ENCODE measurements at regions not wholly inside any gene's neighbourhood (a gene's known extent, or its start where the extent isn't known, plus 50 kb on each side); places are given as distances from the start of the nearest gene placed in this dataset.

GRCh38 chr9:90419221-90419851 is 223.3 kb downstream of the DIRAS2 start:
- no peak for DNase-seq (ENCODE audit: low read depth)
- no peak for TF ChIP-seq MYC (IDR thresholded peaks at IDR 0.05; ENCODE audit: low read depth, low read length)
- no peak overlapping the region for H3K4me3 ChIP-seq (ENCODE audit: low read depth, low read length)

- no peak overlapping the region for H3K4me3 ChIP-seq (ENCODE audit: low read depth, low read length)
- TF ChIP-seq CTCF (IDR thresholded peaks at IDR 0.05; ENCODE audit: low read depth, low read length) (no peak), MYC (IDR thresholded peaks at IDR 0.05; ENCODE audit: low read depth, low read length) (no peak), POLR2A (IDR thresholded peaks at IDR 0.05; ENCODE audit: extremely low read depth, insufficient read length) (no peak), MAX (IDR thresholded peaks at IDR 0.05; ENCODE audit: low read depth, low read length) (no peak)
- DNase-seq (ENCODE audit: low read depth): no peak
Observed at GRCh38 chr9:90420211-90420610, 222.4 kb downstream of the DIRAS2 start.

GRCh38 chr9:90420768-90421513 is 221.7 kb downstream of the DIRAS2 start:
- no peak for DNase-seq (ENCODE audit: low read depth)
- H3K4me3 ChIP-seq (ENCODE audit: low read depth, low read length): no peak overlapping the region
- TF ChIP-seq CTCF (IDR thresholded peaks at IDR 0.05; ENCODE audit: low read depth, low read length) (no peak), MYC (IDR thresholded peaks at IDR 0.05; ENCODE audit: low read depth, low read length) (no peak), MAX (IDR thresholded peaks at IDR 0.05; ENCODE audit: low read depth, low read length) (no peak), POLR2A (IDR thresholded peaks at IDR 0.05; ENCODE audit: extremely low read depth, insufficient read length) (no peak)

- no peak overlapping the region for H3K4me3 ChIP-seq (ENCODE audit: low read depth, low read length)
- TF ChIP-seq CTCF (IDR thresholded peaks at IDR 0.05; ENCODE audit: low read depth, low read length): no peak
- DNase-seq (ENCODE audit: low read depth): no peak
Observed at GRCh38 chr9:90421786-90422185, 220.8 kb downstream of the DIRAS2 start.

- H3K4me3 ChIP-seq (ENCODE audit: low read depth, low read length): no peak overlapping the region
- DNase-seq (ENCODE audit: low read depth): no peak
- TF ChIP-seq MYC (IDR thresholded peaks at IDR 0.05; ENCODE audit: low read depth, low read length) (no peak), MAX (IDR thresholded peaks at IDR 0.05; ENCODE audit: low read depth, low read length) (no peak), CTCF (IDR thresholded peaks at IDR 0.05; ENCODE audit: low read depth, low read length) (no peak), POLR2A (IDR thresholded peaks at IDR 0.05; ENCODE audit: extremely low read depth, insufficient read length) (no peak)
Observed at GRCh38 chr9:90423661-90424193, 218.9 kb downstream of the DIRAS2 start.

GRCh38 chr9:90428517-90428916 is 214.1 kb downstream of the DIRAS2 start:
- H3K4me3 ChIP-seq (ENCODE audit: low read depth, low read length): no peak overlapping the region

More at GRCh38 chr9:90428517-90428916, 214.1 kb downstream of the DIRAS2 start:
- DNase-seq (ENCODE audit: low read depth): no peak
- no peak for TF ChIP-seq MYC (IDR thresholded peaks at IDR 0.05; ENCODE audit: low read depth, low read length)
- no peak for TF ChIP-seq CTCF (IDR thresholded peaks at IDR 0.05; ENCODE audit: low read depth, low read length)
